Glutamatergic neuron (in vitro differentiated cells): ENCODE measurements at regions not wholly inside any gene's neighbourhood (a gene's known extent, or its start where the extent isn't known, plus 50 kb on each side); places are given as distances from the start of the nearest gene placed in this dataset.
"Not testable (repeated sequence)": the region's sequence is repeated elsewhere in the genome, so short reads cannot be mapped to it uniquely, and the experiment has no call there.

Source experiments
- DNase-seq: peaks from one replicate; pipeline ENCODE4 v3.0.0; 2022
- H3K27ac Mint-ChIP-seq: one replicate; pipeline ENCODE4 v1.8.0; 2020; ENCODE audit warnings: mild to moderate bottlenecking, mixed read lengths, inconsistent platforms; ENCODE audit not compliant: unreplicated experiment
- H3K27me3 Mint-ChIP-seq: one replicate; pipeline ENCODE4 v1.8.0; 2020; ENCODE audit warnings: mild to moderate bottlenecking, moderate library complexity, mixed read lengths, inconsistent platforms; ENCODE audit not compliant: unreplicated experiment
- H3K36me3 Mint-ChIP-seq: one replicate; pipeline ENCODE4 v1.8.0; 2020; ENCODE audit warnings: mild to moderate bottlenecking, mixed read lengths, inconsistent platforms; ENCODE audit not compliant: unreplicated experiment
- H3K4me1 Mint-ChIP-seq: one replicate; pipeline ENCODE4 v1.8.0; 2020; ENCODE audit warnings: mild to moderate bottlenecking, low read depth, mixed read lengths, inconsistent platforms; ENCODE audit not compliant: unreplicated experiment
- H3K4me3 Mint-ChIP-seq: one replicate; pipeline ENCODE4 v1.8.0; 2020; ENCODE audit warnings: mild to moderate bottlenecking, mixed read lengths, inconsistent platforms; ENCODE audit not compliant: unreplicated experiment
- H3K9me3 Mint-ChIP-seq: one replicate; pipeline ENCODE4 v1.8.0; 2020; ENCODE audit warnings: mild to moderate bottlenecking, moderate library complexity, mixed read lengths, inconsistent platforms; ENCODE audit not compliant: unreplicated experiment
- TF ChIP-seq, protein P1 (sequence below): fragments of 200-600 bp; sonication (generic); IDR thresholded peaks from one replicate; pipeline ENCODE4 v1.5.0; 2021; ENCODE audit not compliant: partially characterized antibody, unreplicated experiment

GRCh38 chr2:122340246-122340645 is 584.8 kb downstream of the TSN start:
- TF ChIP-seq, protein P1, sequence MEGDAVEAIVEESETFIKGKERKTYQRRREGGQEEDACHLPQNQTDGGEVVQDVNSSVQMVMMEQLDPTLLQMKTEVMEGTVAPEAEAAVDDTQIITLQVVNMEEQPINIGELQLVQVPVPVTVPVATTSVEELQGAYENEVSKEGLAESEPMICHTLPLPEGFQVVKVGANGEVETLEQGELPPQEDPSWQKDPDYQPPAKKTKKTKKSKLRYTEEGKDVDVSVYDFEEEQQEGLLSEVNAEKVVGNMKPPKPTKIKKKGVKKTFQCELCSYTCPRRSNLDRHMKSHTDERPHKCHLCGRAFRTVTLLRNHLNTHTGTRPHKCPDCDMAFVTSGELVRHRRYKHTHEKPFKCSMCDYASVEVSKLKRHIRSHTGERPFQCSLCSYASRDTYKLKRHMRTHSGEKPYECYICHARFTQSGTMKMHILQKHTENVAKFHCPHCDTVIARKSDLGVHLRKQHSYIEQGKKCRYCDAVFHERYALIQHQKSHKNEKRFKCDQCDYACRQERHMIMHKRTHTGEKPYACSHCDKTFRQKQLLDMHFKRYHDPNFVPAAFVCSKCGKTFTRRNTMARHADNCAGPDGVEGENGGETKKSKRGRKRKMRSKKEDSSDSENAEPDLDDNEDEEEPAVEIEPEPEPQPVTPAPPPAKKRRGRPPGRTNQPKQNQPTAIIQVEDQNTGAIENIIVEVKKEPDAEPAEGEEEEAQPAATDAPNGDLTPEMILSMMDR = no peak
- H3K36me3 Mint-ChIP-seq = peaks cover 2% of the 10 kb centered on the region
- H3K4me3 Mint-ChIP-seq = no peak overlapping the region
- no peaks in the 10 kb centered on the region for H3K27me3 Mint-ChIP-seq
- no peaks in the 10 kb centered on the region for H3K4me1 Mint-ChIP-seq
- H3K27ac Mint-ChIP-seq = no peak overlapping the region
- H3K9me3 Mint-ChIP-seq = no peaks in the 10 kb centered on the region
- no peak for DNase-seq

DNA sequence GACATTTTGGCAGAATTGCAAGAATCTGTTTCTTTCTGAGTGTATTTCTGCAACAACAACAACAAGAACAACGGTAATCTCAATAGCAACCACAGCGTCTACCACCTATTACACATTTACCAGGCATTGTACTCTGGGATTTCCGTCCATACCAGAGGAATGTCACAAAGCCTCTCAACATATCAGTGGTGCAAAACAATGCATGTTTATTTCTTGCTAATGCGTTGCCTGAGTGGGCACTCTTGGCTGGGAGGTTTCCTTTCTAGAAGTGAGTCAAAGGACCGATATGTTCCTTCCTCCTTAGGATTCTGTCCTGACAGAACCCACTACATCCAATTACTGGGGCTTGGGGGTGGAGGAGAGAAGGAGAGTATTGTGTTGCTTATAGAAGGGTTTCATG is 585.6 kb downstream of the TSN start:
- Mint-ChIP-seq H3K27ac (no peak overlapping the region), H3K36me3 (peaks cover 6% of the 10 kb centered on the region)

DNA sequence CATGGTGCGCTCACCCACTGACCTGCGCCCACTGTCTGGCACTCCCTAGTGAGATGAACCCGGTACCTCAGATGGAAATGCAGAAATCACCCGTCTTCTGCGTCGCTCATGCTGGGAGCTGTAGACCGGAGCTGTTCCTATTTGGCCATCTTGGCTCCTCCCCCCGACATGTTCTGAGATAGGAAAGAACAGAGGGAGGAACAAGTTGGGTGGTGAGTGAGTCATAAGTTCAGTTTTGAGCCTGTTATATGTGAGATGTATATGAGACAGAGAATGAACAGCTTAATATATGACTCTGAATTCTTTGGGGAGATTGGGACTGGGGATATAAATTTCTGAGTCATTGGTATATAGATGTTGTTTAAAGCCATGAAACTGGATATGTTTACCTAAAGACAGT is 596.7 kb downstream of the TSN start:
- not testable (repeated sequence) for H3K4me3 Mint-ChIP-seq, H3K27me3 Mint-ChIP-seq, H3K36me3 Mint-ChIP-seq, DNase-seq, H3K27ac Mint-ChIP-seq, H3K9me3 Mint-ChIP-seq, H3K4me1 Mint-ChIP-seq

More for the DNA sequence above, 585.6 kb downstream of the TSN start:
- DNase-seq = no peak
- TF ChIP-seq, protein P1 = no peak
- no peaks in the 10 kb centered on the region for H3K27me3 Mint-ChIP-seq
- no peak overlapping the region for H3K4me3 Mint-ChIP-seq
- H3K9me3 Mint-ChIP-seq = no peaks in the 10 kb centered on the region
- H3K4me1 Mint-ChIP-seq = no peaks in the 10 kb centered on the region

DNA sequence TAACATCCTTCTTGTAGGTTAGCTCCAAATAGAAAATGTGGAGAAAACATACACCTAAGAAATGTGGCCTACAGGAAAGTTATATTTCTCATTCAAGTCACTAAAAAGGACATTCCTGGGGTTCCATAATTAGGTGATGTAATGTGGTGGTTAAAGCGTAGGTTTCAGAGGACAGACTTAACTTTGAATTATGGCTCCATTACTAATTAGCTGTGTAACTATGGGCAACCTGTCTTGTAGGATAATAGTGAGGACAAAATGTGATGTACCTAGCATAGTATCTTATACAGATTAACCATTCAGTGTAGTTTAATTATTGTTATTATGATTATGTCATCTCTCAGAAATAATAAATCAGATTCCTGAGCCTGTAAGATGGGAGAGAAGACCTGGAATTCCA is 602.5 kb downstream of the TSN start:
- TF ChIP-seq, protein P1 = no peak
- Mint-ChIP-seq H3K36me3 (no peaks in the 10 kb centered on the region), H3K4me1 (no peaks in the 10 kb centered on the region), H3K9me3 (no peaks in the 10 kb centered on the region), H3K27ac (no peak overlapping the region), H3K27me3 (no peaks in the 10 kb centered on the region), H3K4me3 (no peak overlapping the region)
- DNase-seq = no peak

GRCh38 chr2:122358729-122359128 is 603.3 kb downstream of the TSN start:
- Mint-ChIP-seq H3K4me1 (no peaks in the 10 kb centered on the region), H3K27me3 (no peaks in the 10 kb centered on the region), H3K9me3 (no peaks in the 10 kb centered on the region), H3K36me3 (no peaks in the 10 kb centered on the region), H3K27ac (no peak overlapping the region), H3K4me3 (no peak overlapping the region)
- TF ChIP-seq, protein P1 = no peak
- DNase-seq = no peak

- no peaks in the 10 kb centered on the region for H3K36me3 Mint-ChIP-seq
- H3K4me1 Mint-ChIP-seq = no peaks in the 10 kb centered on the region
- TF ChIP-seq, protein P1 = no peak
- H3K9me3 Mint-ChIP-seq = no peaks in the 10 kb centered on the region
- H3K27ac Mint-ChIP-seq = no peak overlapping the region
- H3K27me3 Mint-ChIP-seq = no peaks in the 10 kb centered on the region
- DNase-seq = no peak
- no peak overlapping the region for H3K4me3 Mint-ChIP-seq
Observed at GRCh38 chr2:122363885-122364284, 608.4 kb downstream of the TSN start.
